Mucosa of rectum (tissue), 2 donors: ENCODE measurements at regions not wholly inside any gene's neighbourhood (a gene's known extent, or its start where the extent isn't known, plus 50 kb on each side); places are given as distances from the start of the nearest gene placed in this dataset.

ENCODE experiments used
- H3K27ac ChIP-seq, 2 donors: one replicate each; pipeline ENCODE4 v1.7.0; 2013; ENCODE audit warnings: inconsistent platforms in 2 of 2, low read depth in 2 of 2, low read length in 2 of 2
- H3K27me3 ChIP-seq, 2 donors: one replicate each; pipeline ENCODE4 v1.7.0; 2013; ENCODE audit warnings: low read length in 2 of 2; ENCODE audit not compliant: control insufficient read depth in 2 of 2, insufficient read depth in 2 of 2
- H3K36me3 ChIP-seq, 2 donors: one replicate each; pipeline ENCODE4 v1.7.0; 2013; ENCODE audit warnings: low read length in 2 of 2; ENCODE audit not compliant: control insufficient read depth in 2 of 2, insufficient read depth in 2 of 2
- H3K4me1 ChIP-seq, 2 donors: one replicate each; pipeline ENCODE4 v1.7.0; 2013; ENCODE audit warnings: low read length in 2 of 2, mild to moderate bottlenecking in 1 of 2; ENCODE audit not compliant: control insufficient read depth in 2 of 2, insufficient read depth in 2 of 2
- H3K4me3 ChIP-seq, 2 donors: one replicate each; pipeline ENCODE4 v1.7.0; 2013; ENCODE audit warnings: low read length in 2 of 2
- H3K9ac ChIP-seq, 2 donors: one replicate each; pipeline ENCODE4 v1.7.0; 2013; ENCODE audit warnings: low read length in 2 of 2, low read depth in 1 of 2, mild to moderate bottlenecking in 1 of 2
- H3K9me3 ChIP-seq, 2 donors: one replicate each; pipeline ENCODE4 v1.7.0; 2013; ENCODE audit warnings: low read length in 2 of 2; ENCODE audit not compliant: control insufficient read depth in 2 of 2
- donor health status: healthy.
- donor health status: Normal muscosa, but diverticular disease.

DNA sequence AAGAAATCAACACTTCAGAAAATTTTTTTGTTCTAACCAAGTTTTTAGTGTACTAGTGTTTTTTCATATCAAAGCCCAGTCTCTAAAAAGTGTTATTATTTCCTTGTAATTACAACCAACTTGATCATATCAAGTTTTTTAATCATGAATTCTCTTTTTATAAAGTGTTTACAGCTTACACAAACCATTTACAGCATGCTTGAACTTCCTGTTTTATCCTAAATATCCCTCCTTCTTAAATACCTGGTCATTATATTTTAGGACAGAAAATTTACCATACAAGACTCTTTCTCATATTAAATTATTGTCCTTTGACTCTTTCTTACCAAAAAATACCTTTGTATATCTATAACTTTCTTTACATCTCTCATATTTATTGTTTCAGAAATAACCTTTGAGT, 89.4 kb upstream of the NPY2R start:
- H3K27ac ChIP-seq, result no peak overlapping the region
- H3K36me3 ChIP-seq, result no peaks in the 10 kb centered on the region

DNA sequence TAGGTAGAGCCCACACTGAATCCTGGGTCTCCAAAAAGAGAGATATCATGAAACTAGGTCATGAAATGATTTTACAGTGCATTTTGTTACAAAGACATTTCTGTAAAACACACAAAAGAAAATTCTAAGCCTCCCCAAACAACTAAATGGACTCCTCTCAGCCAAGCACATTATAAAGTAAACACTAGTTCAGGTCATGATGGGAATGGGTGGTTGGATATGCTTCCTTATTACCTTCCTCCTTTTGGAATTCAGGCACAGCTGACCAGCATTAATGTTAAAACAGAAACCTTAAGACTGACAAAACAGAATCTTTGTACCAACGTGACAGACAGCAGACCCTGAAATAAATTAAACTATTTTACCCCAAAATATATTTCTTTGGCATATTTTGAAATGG, 87.9 kb upstream of the NPY2R start:
- no peak overlapping the region for H3K27ac ChIP-seq
- H3K4me1 ChIP-seq, result no peaks in the 10 kb centered on the region
- H3K27me3 ChIP-seq, result no peaks in the 10 kb centered on the region
- H3K4me3 ChIP-seq, result no peak overlapping the region
- H3K9ac ChIP-seq, result no peak overlapping the region
- no peaks in the 10 kb centered on the region for H3K36me3 ChIP-seq
- no peaks in the 10 kb centered on the region for H3K9me3 ChIP-seq

More for the DNA sequence above, 89.4 kb upstream of the NPY2R start:
- Histone ChIP-seq H3K9me3 (no peaks in the 10 kb centered on the region), H3K9ac (no peak overlapping the region), H3K4me1 (no peaks in the 10 kb centered on the region), H3K4me3 (no peak overlapping the region), H3K27me3 (no peaks in the 10 kb centered on the region)

DNA sequence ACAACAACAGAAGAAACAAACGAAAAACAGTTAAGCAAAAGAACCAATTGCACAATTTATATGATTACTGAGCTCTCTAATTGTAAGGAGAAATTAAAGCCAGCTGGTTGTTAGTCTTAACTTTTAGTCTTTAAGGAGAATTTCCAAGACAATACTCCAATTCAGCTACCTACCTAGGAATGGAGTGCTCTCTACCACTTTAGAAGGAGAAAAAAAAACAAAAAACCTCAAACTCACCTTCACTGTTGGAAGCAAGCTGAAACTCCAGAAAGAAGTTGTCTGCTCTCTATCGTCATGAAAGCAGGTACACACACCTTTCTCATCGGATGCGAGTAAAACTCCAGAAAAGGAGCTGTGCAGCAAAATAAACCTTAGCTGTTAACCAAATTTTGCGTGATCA, 86.1 kb upstream of the NPY2R start:
- Histone ChIP-seq H3K36me3 (no peaks in the 10 kb centered on the region), H3K4me1 (no peaks in the 10 kb centered on the region), H3K27me3 (no peaks in the 10 kb centered on the region), H3K9ac (no peak overlapping the region), H3K27ac (no peak overlapping the region), H3K4me3 (no peak overlapping the region), H3K9me3 (no peaks in the 10 kb centered on the region)

DNA sequence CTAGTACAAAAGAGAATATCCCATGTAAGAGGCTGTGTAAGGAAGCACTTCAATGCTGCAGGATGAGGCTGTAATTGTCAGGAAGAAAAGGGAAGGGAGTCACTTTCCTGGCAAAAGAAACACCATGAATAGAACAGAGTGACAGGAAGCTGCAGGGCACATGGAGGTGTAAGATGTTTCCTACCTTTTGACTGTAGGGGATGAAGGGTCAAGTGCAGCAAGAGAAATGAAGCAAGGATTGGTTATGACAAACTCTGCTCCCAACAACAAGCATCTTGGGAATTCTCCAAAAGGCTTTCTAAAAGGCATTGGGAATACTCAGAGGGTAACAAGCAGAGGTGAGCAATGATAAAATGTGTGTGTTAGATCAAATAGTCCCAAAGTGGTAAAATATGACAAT, 74.3 kb upstream of the NPY2R start:
- Histone ChIP-seq H3K36me3 (no peaks in the 10 kb centered on the region), H3K9ac (no peak overlapping the region), H3K4me1 (no peaks in the 10 kb centered on the region), H3K27me3 (no peaks in the 10 kb centered on the region), H3K4me3 (no peak overlapping the region), H3K27ac (no peak overlapping the region), H3K9me3 (no peaks in the 10 kb centered on the region)

DNA sequence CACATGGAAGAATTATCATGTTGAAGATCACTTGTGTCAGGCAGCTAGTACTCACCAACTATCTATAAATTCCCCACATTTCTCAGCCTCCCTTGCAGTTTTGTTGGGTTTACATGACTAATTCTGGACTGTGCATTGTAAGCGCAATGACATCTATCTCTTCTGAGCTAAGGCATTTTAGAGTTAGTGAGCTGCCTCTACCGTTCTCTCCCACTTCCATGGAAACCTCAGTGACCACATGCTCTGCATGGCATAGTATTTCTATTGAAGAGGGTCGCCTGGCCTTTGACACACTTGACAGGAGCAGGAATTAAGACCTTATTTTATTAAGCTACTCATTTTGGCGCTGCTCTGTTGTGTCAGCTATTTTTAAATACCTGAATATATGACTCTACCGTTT, 67.5 kb upstream of the NPY2R start:
- H3K36me3 ChIP-seq, result no peaks in the 10 kb centered on the region
- H3K4me3 ChIP-seq, result no peak overlapping the region
- H3K4me1 ChIP-seq, result no peaks in the 10 kb centered on the region
- H3K27me3 ChIP-seq, result no peaks in the 10 kb centered on the region
- H3K27ac ChIP-seq, result no peak overlapping the region
- no peaks in the 10 kb centered on the region for H3K9me3 ChIP-seq
- H3K9ac ChIP-seq, result no peak overlapping the region

DNA sequence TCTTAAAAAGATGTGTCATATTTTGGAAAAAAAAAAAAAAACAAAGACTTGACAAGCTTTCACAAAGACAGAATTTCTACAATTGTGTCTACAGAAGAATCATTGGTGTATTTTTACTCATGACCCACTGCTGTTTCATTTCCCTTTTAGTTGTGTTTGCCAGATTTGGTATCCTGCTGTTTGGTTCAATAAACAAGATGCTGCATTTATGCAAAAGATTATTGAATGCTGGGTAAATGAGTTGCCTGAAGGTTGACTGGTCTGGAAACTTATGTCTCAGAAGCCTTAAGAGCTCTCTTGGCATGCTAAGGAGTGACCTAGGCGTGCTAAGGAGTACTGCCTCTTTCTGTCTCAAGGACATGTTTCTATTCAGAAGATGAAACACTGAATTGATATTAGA, 64.9 kb upstream of the NPY2R start:
- H3K4me3 ChIP-seq, result no peak overlapping the region
- no peaks in the 10 kb centered on the region for H3K36me3 ChIP-seq
- H3K4me1 ChIP-seq, result no peaks in the 10 kb centered on the region
- H3K9ac ChIP-seq, result no peak overlapping the region
- H3K27ac ChIP-seq, result no peak overlapping the region
- no peaks in the 10 kb centered on the region for H3K27me3 ChIP-seq
- no peaks in the 10 kb centered on the region for H3K9me3 ChIP-seq
